DND-41 (cell line): ENCODE measurements at regions not wholly inside any gene's neighbourhood (a gene's known extent, or its start where the extent isn't known, plus 50 kb on each side); places are given as distances from the start of the nearest gene placed in this dataset.

ENCODE experiments used
- ATAC-seq: fragments of 200-7000 bp; cut with Tn5 transposase; 3 replicates; pipeline ENCODE4 v1.9.1; 2021; ENCODE audit warnings: low read depth; ENCODE audit not compliant: insufficient read depth
- DNase-seq: peaks from one replicate; pipeline ENCODE4 v3.0.0-alpha.2; 2020
- H2AFZ ChIP-seq: 2 replicates; pipeline ENCODE4 v1.6.0; 2012; ENCODE audit warnings: low read depth, low read length
- H3K27ac ChIP-seq: 2 replicates; pipeline ENCODE4 v1.5.1; 2012; ENCODE audit warnings: low read length, inconsistent platforms
- H3K27me3 ChIP-seq: fragments of 200-600 bp; sonication (generic); 2 replicates; pipeline ENCODE4 v1.6.0; 2012; ENCODE audit warnings: low read length, mild to moderate bottlenecking, inconsistent platforms; ENCODE audit not compliant: insufficient read depth, poor library complexity
- H3K36me3 ChIP-seq: 2 replicates; pipeline ENCODE4 v1.5.1; 2012; ENCODE audit warnings: low read length, inconsistent platforms; ENCODE audit not compliant: insufficient read depth
- H3K4me1 ChIP-seq: 2 replicates; pipeline ENCODE4 v1.5.1; 2012; ENCODE audit warnings: mild to moderate bottlenecking, low read length; ENCODE audit not compliant: insufficient read depth
- H3K4me2 ChIP-seq: 2 replicates; pipeline ENCODE4 v1.6.0; 2012; ENCODE audit warnings: mild to moderate bottlenecking, moderate library complexity, low read length, inconsistent platforms; ENCODE audit not compliant: insufficient read depth
- H3K4me3 ChIP-seq, 2 experiments: fragments of 200-600 bp in 1 of 2; shearing (Covaris generic) in 1 of 2; 2 replicates each; pipeline ENCODE4 v1.5.1; 2012 to 2016; ENCODE audit warnings: inconsistent platforms in 2 of 2, low read length in 2 of 2, mild to moderate bottlenecking in 2 of 2, low read depth in 1 of 2, moderate library complexity in 1 of 2
- H3K79me2 ChIP-seq: 2 replicates; pipeline ENCODE4 v1.6.0; 2012; ENCODE audit warnings: low read length, inconsistent platforms; ENCODE audit not compliant: insufficient read depth
- H3K9ac ChIP-seq: 2 replicates; pipeline ENCODE4 v1.6.0; 2012; ENCODE audit warnings: low read depth, mild to moderate bottlenecking, inconsistent platforms, low read length, moderate library complexity
- H3K9me3 ChIP-seq: 2 replicates; pipeline ENCODE4 v1.5.1; 2012; ENCODE audit warnings: low read length, moderate library complexity, mild to moderate bottlenecking, inconsistent platforms; ENCODE audit not compliant: insufficient read depth, severe bottlenecking
- H4K20me1 ChIP-seq: 2 replicates; pipeline ENCODE4 v1.6.0; 2012; ENCODE audit warnings: low read length; ENCODE audit not compliant: insufficient read depth
- EZH2 ChIP-seq: IDR thresholded peaks from 3 replicates; pipeline ENCODE4 v1.6.1; 2012; ENCODE audit warnings: borderline replicate concordance, low read depth, mild to moderate bottlenecking, moderate library complexity, low read length, inconsistent platforms; ENCODE audit not compliant: severe bottlenecking
- TF ChIP-seq, protein P1 (sequence below): IDR thresholded peaks from 2 replicates; pipeline ENCODE4 v1.5.1; 2012; ENCODE audit warnings: borderline replicate concordance, low read length, moderate library complexity, mild to moderate bottlenecking; ENCODE audit not compliant: poor library complexity, severe bottlenecking; ENCODE audit errors: extremely low read depth

GRCh38 chr3:161893972-161894371, 397.4 kb downstream of the OTOL1 start:
- Histone ChIP-seq H3K4me3 (no peak overlapping the region), H3K79me2 (no peaks in the 10 kb centered on the region), H3K27me3 (no peaks in the 10 kb centered on the region), H3K36me3 (no peaks in the 10 kb centered on the region), H3K4me2 (no peak overlapping the region), H2AFZ (no peak overlapping the region), H3K4me1 (no peaks in the 10 kb centered on the region), H3K9ac (no peak overlapping the region), H3K27ac (no peak overlapping the region), H3K9me3 (peaks cover 18% of the 10 kb centered on the region), H4K20me1 (no peaks in the 10 kb centered on the region)
- no peak for DNase-seq
- TF ChIP-seq EZH2: no peak
- TF ChIP-seq, protein P1, sequence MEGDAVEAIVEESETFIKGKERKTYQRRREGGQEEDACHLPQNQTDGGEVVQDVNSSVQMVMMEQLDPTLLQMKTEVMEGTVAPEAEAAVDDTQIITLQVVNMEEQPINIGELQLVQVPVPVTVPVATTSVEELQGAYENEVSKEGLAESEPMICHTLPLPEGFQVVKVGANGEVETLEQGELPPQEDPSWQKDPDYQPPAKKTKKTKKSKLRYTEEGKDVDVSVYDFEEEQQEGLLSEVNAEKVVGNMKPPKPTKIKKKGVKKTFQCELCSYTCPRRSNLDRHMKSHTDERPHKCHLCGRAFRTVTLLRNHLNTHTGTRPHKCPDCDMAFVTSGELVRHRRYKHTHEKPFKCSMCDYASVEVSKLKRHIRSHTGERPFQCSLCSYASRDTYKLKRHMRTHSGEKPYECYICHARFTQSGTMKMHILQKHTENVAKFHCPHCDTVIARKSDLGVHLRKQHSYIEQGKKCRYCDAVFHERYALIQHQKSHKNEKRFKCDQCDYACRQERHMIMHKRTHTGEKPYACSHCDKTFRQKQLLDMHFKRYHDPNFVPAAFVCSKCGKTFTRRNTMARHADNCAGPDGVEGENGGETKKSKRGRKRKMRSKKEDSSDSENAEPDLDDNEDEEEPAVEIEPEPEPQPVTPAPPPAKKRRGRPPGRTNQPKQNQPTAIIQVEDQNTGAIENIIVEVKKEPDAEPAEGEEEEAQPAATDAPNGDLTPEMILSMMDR: no peak
- ATAC-seq: no peak

GRCh38 chr3:161894657-161895056, 398.0 kb downstream of the OTOL1 start:
- no peaks in the 10 kb centered on the region for H3K79me2 ChIP-seq
- no peaks in the 10 kb centered on the region for H3K36me3 ChIP-seq
- H3K4me3 ChIP-seq: no peak overlapping the region
- H3K27ac ChIP-seq: no peak overlapping the region
- no peak for TF ChIP-seq EZH2
- TF ChIP-seq, protein P1: no peak
- peaks cover 18% of the 10 kb centered on the region for H3K9me3 ChIP-seq
- DNase-seq: no peak
- H4K20me1 ChIP-seq: no peaks in the 10 kb centered on the region
- H3K4me2 ChIP-seq: no peak overlapping the region
- H3K4me1 ChIP-seq: no peaks in the 10 kb centered on the region
- H3K27me3 ChIP-seq: no peaks in the 10 kb centered on the region
- ATAC-seq: no peak
- no peak overlapping the region for H2AFZ ChIP-seq
- no peak overlapping the region for H3K9ac ChIP-seq

GRCh38 chr3:161905520-161906132, 409.0 kb downstream of the OTOL1 start:
- ATAC-seq: no peak
- TF ChIP-seq, protein P1: no peak
- no peak for TF ChIP-seq EZH2
- Histone ChIP-seq H3K4me2 (no peak overlapping the region), H3K27me3 (no peaks in the 10 kb centered on the region), H3K9ac (no peak overlapping the region), H2AFZ (no peak overlapping the region), H4K20me1 (no peaks in the 10 kb centered on the region), H3K4me1 (no peaks in the 10 kb centered on the region), H3K9me3 (no peaks in the 10 kb centered on the region), H3K4me3 (no peak overlapping the region), H3K27ac (no peak overlapping the region), H3K79me2 (no peaks in the 10 kb centered on the region), H3K36me3 (no peaks in the 10 kb centered on the region)
- no peak for DNase-seq
